Kidney glomerular epithelial cell (primary cell): ENCODE measurements at regions not wholly inside any gene's neighbourhood (a gene's known extent, or its start where the extent isn't known, plus 50 kb on each side); places are given as distances from the start of the nearest gene placed in this dataset.
"Not testable (repeated sequence)": the region's sequence is repeated elsewhere in the genome, so short reads cannot be mapped to it uniquely, and the experiment has no call there.

ENCODE experiments used
- DNase-seq: peaks from one replicate; lab custom pipeline; 2025; lab: John Stamatoyannopoulos, UW

- DNase-seq = no peak
Observed at GRCh38 chr4:66837279-66837922, 707.9 kb downstream of the CENPC start.

- DNase-seq = no peak
Observed at GRCh38 chr4:66829310-66829709, 716.0 kb downstream of the CENPC start.

GRCh38 chr4:66820681-66821080, 724.6 kb downstream of the CENPC start:
- DNase-seq = no peak

GRCh38 chr4:66814277-66814676, 731.0 kb downstream of the CENPC start:
- no peak for DNase-seq

- DNase-seq = no peak
Observed at GRCh38 chr4:66805582-66805981, 739.7 kb downstream of the CENPC start.

GRCh38 chr4:66804979-66805378, 740.3 kb downstream of the CENPC start:
- no peak for DNase-seq

- no peak for DNase-seq
Observed at GRCh38 chr4:66797608-66798007, 747.7 kb downstream of the CENPC start.

- no peak for DNase-seq
Observed at GRCh38 chr4:66795724-66796123, 749.6 kb downstream of the CENPC start.

GRCh38 chr4:66794390-66795034, 750.8 kb downstream of the CENPC start:
- DNase-seq = no peak

GRCh38 chr4:66791686-66792085, 753.6 kb downstream of the CENPC start:
- no peak for DNase-seq

- no peak for DNase-seq
Observed at GRCh38 chr4:66785479-66785878, 759.8 kb downstream of the CENPC start.

- DNase-seq = not testable (repeated sequence)
Observed at GRCh38 chr4:66782751-66783150, 762.6 kb downstream of the CENPC start.

GRCh38 chr4:66777097-66777496, 768.2 kb downstream of the CENPC start:
- DNase-seq = no peak

GRCh38 chr4:66769441-66769840, 775.9 kb downstream of the CENPC start:
- DNase-seq = no peak

GRCh38 chr4:66767442-66767841, 777.9 kb downstream of the CENPC start:
- no peak for DNase-seq

GRCh38 chr4:66766557-66766956, 778.7 kb downstream of the CENPC start:
- DNase-seq = no peak

- no peak for DNase-seq
Observed at GRCh38 chr4:66750273-66750672, 795.0 kb downstream of the CENPC start.

- not testable (repeated sequence) for DNase-seq
Observed at GRCh38 chr4:66746918-66747317, 798.4 kb downstream of the CENPC start.

GRCh38 chr4:66741081-66741480, 804.2 kb downstream of the CENPC start:
- no peak for DNase-seq

GRCh38 chr4:66736606-66737005, 808.7 kb downstream of the CENPC start:
- no peak for DNase-seq

- no peak for DNase-seq
Observed at GRCh38 chr4:66728280-66728679, 817.0 kb downstream of the CENPC start.

- DNase-seq = not testable (repeated sequence)
Observed at GRCh38 chr4:66712301-66712921, 832.9 kb downstream of the CENPC start.

- no peak for DNase-seq
Observed at GRCh38 chr4:66704243-66704642, 841.1 kb downstream of the CENPC start.
